ENCODE measurements at regions not wholly inside any gene's neighbourhood (a gene's known extent, or its start where the extent isn't known, plus 50 kb on each side); places are given as distances from the start of the nearest gene placed in this dataset.

DNA sequence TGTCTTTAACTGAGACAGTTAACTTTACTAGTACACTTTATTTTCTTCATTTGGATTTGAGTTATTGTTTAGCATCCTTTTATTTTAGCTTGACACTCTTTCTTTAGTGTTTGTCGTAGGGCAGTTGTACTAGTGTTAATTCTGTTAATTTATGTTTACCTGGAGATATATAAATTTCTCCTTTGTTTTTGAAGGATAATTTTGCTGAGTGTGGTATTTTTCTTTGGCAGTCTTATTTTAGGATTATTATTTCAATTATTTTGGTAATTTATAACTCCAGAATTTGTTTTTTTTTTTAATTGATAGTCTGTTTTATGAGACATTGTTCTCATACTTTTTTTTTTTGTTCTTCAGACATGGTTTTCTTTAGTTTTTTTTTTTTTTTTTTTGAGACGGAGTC is 73.8 kb upstream of the CHODL start:
- TF ChIP-seq, protein P1, sequence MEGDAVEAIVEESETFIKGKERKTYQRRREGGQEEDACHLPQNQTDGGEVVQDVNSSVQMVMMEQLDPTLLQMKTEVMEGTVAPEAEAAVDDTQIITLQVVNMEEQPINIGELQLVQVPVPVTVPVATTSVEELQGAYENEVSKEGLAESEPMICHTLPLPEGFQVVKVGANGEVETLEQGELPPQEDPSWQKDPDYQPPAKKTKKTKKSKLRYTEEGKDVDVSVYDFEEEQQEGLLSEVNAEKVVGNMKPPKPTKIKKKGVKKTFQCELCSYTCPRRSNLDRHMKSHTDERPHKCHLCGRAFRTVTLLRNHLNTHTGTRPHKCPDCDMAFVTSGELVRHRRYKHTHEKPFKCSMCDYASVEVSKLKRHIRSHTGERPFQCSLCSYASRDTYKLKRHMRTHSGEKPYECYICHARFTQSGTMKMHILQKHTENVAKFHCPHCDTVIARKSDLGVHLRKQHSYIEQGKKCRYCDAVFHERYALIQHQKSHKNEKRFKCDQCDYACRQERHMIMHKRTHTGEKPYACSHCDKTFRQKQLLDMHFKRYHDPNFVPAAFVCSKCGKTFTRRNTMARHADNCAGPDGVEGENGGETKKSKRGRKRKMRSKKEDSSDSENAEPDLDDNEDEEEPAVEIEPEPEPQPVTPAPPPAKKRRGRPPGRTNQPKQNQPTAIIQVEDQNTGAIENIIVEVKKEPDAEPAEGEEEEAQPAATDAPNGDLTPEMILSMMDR (IDR thresholded peaks at IDR 0.05): no peak
- TF ChIP-seq ZFX (IDR thresholded peaks at IDR 0.05; ENCODE audit: borderline replicate concordance): no peak
